ENCODE measurements at regions not wholly inside any gene's neighbourhood (a gene's known extent, or its start where the extent isn't known, plus 50 kb on each side); places are given as distances from the start of the nearest gene placed in this dataset.
"Not testable (repeated sequence)": the region's sequence is repeated elsewhere in the genome, so short reads cannot be mapped to it uniquely, and the experiment has no call there.

GRCh38 chr13:100773923-100774663, 99.5 kb upstream of the TMTC4 start:
- TF ChIP-seq CTCF (IDR thresholded peaks at IDR 0.05), result no peak
- Histone ChIP-seq H3K4me3 (no peak overlapping the region), H3K9me3 (no peaks in the 10 kb centered on the region), H3K27ac (no peak overlapping the region), H3K36me3 (no peaks in the 10 kb centered on the region), H3K27me3 (replicated peaks; ENCODE audit: insufficient read depth) (no peaks in the 10 kb centered on the region), H3K4me1 (ENCODE audit: control insufficient read depth in 1 of 2, low read depth in 2 of 2) (no peaks in the 10 kb centered on the region)
- ATAC-seq (ENCODE audit: insufficient number of reproducible peaks, low FRiP score, low read depth) (no peak), DNase-seq (ENCODE audit: low spot score) (no peak)

- Histone ChIP-seq H3K27me3 (replicated peaks; ENCODE audit: insufficient read depth) (no peaks in the 10 kb centered on the region), H3K4me1 (ENCODE audit: control insufficient read depth in 1 of 2, low read depth in 2 of 2) (no peaks in the 10 kb centered on the region), H3K36me3 (no peaks in the 10 kb centered on the region), H3K9me3 (no peaks in the 10 kb centered on the region), H3K4me3 (no peak overlapping the region), H3K27ac (no peak overlapping the region)
- TF ChIP-seq CTCF (IDR thresholded peaks at IDR 0.05), result no peak
- DNase-seq (ENCODE audit: low spot score) (no peak), ATAC-seq (ENCODE audit: insufficient number of reproducible peaks, low FRiP score, low read depth) (no peak)
These were observed 98.8 kb upstream of the TMTC4 start for GRCh38 chr13:100773429-100773828.

GRCh38 chr13:100767192-100767591, 92.6 kb upstream of the TMTC4 start:
- no peaks in the 10 kb centered on the region for H3K36me3 ChIP-seq
- H3K4me3 ChIP-seq, result no peak overlapping the region
- no peaks in the 10 kb centered on the region for H3K4me1 ChIP-seq (ENCODE audit: control insufficient read depth in 1 of 2, low read depth in 2 of 2)
- no peak for TF ChIP-seq CTCF (IDR thresholded peaks at IDR 0.05)
- no peaks in the 10 kb centered on the region for H3K27me3 ChIP-seq (replicated peaks; ENCODE audit: insufficient read depth)
- H3K9me3 ChIP-seq, result no peaks in the 10 kb centered on the region
- no peak overlapping the region for H3K27ac ChIP-seq
- DNase-seq (ENCODE audit: low spot score) (no peak), ATAC-seq (ENCODE audit: insufficient number of reproducible peaks, low FRiP score, low read depth) (no peak)

- H3K9me3 ChIP-seq; H3K27ac ChIP-seq; H3K4me1 ChIP-seq (ENCODE audit: control insufficient read depth in 1 of 2, low read depth in 2 of 2); ATAC-seq (ENCODE audit: insufficient number of reproducible peaks, low FRiP score, low read depth); DNase-seq (ENCODE audit: low spot score); H3K4me3 ChIP-seq; H3K36me3 ChIP-seq; H3K27me3 ChIP-seq (replicated peaks; ENCODE audit: insufficient read depth): not testable (repeated sequence)
These were observed 92.0 kb upstream of the TMTC4 start for GRCh38 chr13:100766570-100766969.

GRCh38 chr13:100764937-100765336, 90.3 kb upstream of the TMTC4 start:
- Histone ChIP-seq H3K9me3 (no peaks in the 10 kb centered on the region), H3K36me3 (no peaks in the 10 kb centered on the region), H3K4me3 (no peak overlapping the region), H3K4me1 (ENCODE audit: control insufficient read depth in 1 of 2, low read depth in 2 of 2) (no peaks in the 10 kb centered on the region), H3K27me3 (replicated peaks; ENCODE audit: insufficient read depth) (no peaks in the 10 kb centered on the region), H3K27ac (no peak overlapping the region)
- no peak for DNase-seq (ENCODE audit: low spot score)
- no peak for TF ChIP-seq CTCF (IDR thresholded peaks at IDR 0.05)
- no peak for ATAC-seq (ENCODE audit: insufficient number of reproducible peaks, low FRiP score, low read depth)

- not testable (repeated sequence) for H3K27ac ChIP-seq; H3K9me3 ChIP-seq; ATAC-seq (ENCODE audit: insufficient number of reproducible peaks, low FRiP score, low read depth); H3K27me3 ChIP-seq (replicated peaks; ENCODE audit: insufficient read depth); H3K4me1 ChIP-seq (ENCODE audit: control insufficient read depth in 1 of 2, low read depth in 2 of 2); H3K36me3 ChIP-seq; H3K4me3 ChIP-seq; DNase-seq (ENCODE audit: low spot score)
These were observed 87.5 kb upstream of the TMTC4 start for GRCh38 chr13:100762126-100762525.

Measured in thoracic aorta (tissue), 2 donors.